ENCODE measurements at regions not wholly inside any gene's neighbourhood (a gene's known extent, or its start where the extent isn't known, plus 50 kb on each side); places are given as distances from the start of the nearest gene placed in this dataset.

DNA sequence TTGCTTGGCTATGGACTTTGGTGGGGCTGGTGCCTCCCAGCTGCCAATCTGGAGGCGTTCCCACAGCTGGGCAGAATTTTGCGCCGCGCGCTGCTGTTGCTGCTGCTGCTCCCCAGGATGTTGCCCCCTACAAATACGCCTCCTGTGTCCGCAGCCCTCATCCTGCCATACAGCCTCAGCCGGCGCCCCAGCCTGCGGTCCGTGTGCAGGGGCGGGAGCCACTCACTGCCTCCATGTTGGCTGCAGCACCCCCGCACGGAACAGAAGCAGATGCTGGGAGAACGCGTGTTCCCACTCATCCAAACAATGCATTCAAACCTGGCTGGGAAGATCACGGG, 197.7 kb upstream of the MCTP2 start:
- DNase-seq = no peak
- no peaks in the 10 kb centered on the region for H3K27me3 ChIP-seq (replicated peaks)
- H3K27ac ChIP-seq = no peak overlapping the region
- TF ChIP-seq, protein P1, sequence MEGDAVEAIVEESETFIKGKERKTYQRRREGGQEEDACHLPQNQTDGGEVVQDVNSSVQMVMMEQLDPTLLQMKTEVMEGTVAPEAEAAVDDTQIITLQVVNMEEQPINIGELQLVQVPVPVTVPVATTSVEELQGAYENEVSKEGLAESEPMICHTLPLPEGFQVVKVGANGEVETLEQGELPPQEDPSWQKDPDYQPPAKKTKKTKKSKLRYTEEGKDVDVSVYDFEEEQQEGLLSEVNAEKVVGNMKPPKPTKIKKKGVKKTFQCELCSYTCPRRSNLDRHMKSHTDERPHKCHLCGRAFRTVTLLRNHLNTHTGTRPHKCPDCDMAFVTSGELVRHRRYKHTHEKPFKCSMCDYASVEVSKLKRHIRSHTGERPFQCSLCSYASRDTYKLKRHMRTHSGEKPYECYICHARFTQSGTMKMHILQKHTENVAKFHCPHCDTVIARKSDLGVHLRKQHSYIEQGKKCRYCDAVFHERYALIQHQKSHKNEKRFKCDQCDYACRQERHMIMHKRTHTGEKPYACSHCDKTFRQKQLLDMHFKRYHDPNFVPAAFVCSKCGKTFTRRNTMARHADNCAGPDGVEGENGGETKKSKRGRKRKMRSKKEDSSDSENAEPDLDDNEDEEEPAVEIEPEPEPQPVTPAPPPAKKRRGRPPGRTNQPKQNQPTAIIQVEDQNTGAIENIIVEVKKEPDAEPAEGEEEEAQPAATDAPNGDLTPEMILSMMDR (IDR thresholded peaks at IDR 0.05; ENCODE audit: low read depth, low read length, missing control alignments) = no peak
- no peak overlapping the region for H3K4me3 ChIP-seq (ENCODE audit: low read depth, low read length)
- no peaks in the 10 kb centered on the region for H3K36me3 ChIP-seq (replicated peaks)
- in situ Hi-C loops (cut with HindIII; ENCODE audit: low pct_ligation_motif_present, low sequenced_read_pairs) = no loop called here

DNA sequence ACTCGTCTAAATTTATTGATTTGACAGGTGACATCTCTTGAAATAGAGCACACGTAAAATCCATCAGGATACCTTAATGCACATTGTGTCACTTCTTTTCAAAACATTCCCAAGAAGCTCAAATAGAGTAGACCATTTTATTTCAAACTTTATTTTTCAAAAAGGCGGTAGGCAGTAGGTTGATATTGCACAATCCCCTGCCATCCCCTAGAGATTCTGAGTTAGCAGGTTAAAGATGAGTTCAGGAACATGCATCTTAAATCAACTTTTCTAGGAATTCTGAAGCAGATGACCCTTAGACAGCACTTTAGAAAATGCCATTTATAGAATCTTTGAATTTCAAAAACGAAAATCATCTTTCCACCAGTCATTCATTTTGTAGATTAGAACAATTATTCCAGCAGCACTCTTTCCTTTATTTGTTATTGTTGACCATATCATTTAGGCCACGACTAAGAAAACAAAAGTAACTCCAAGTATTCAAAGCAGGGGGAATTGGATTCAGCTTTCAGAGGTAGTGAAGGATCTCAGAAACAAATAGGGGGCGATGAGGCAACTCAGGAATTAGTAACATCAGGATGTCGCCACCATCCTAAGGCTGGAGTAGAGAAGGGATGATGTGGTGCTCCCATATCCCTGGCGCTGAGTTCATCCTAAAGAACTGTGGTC, 198.2 kb upstream of the MCTP2 start:
- Histone ChIP-seq H3K27ac (no peak overlapping the region), H3K4me3 (ENCODE audit: low read depth, low read length) (no peak overlapping the region), H3K36me3 (replicated peaks) (no peaks in the 10 kb centered on the region), H3K27me3 (replicated peaks) (no peaks in the 10 kb centered on the region)
- in situ Hi-C loops (cut with HindIII; ENCODE audit: low pct_ligation_motif_present, low sequenced_read_pairs) = no loop called here
- DNase-seq = no peak
- TF ChIP-seq, protein P1 (IDR thresholded peaks at IDR 0.05; ENCODE audit: low read depth, low read length, missing control alignments) = no peak

DNA sequence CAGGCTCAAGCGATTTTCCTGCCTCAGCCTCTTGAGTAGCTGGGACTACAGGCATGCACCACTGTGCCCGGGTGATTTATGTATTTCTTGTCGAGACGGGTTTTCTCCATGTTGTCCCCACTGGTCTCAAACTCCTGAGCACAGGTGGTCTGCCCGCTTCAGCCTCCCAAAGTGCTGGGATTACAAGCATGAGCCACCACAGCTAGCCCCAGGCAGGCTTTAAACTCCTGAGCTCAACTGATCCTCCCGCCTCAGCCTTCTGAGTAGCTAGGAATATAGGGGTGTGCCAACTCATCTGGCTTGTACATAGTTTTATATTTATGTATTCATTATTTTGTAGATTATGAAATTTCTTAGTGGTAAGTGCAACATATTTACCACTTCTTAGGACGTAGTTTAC, 198.8 kb upstream of the MCTP2 start:
- no peak for DNase-seq
- TF ChIP-seq, protein P1 (IDR thresholded peaks at IDR 0.05; ENCODE audit: low read depth, low read length, missing control alignments) = no peak
- no peak overlapping the region for H3K4me3 ChIP-seq (ENCODE audit: low read depth, low read length)
- H3K27me3 ChIP-seq (replicated peaks) = no peaks in the 10 kb centered on the region
- H3K27ac ChIP-seq = no peak overlapping the region
- in situ Hi-C loops (cut with HindIII; ENCODE audit: low pct_ligation_motif_present, low sequenced_read_pairs) = no loop called here
- no peaks in the 10 kb centered on the region for H3K36me3 ChIP-seq (replicated peaks)

DNA sequence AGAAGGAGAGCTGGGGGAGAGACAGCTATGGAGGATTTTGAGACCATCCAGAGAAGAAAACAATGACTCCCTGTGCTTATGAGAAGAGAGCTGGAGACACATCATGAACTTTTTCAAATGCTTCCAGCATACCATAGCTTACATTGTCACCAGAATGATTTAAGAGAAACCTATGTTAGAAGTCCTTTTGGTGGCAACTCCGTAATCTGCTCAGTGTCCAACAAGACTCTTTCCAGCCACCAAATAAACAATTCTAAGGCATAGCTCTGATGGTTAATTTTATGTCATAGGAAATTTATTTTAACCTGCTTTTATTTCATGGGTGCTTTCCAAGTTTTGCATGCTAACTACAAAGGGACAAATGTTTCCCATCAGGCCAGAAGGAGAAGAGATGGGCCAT, 200.3 kb upstream of the MCTP2 start:
- H3K4me3 ChIP-seq (ENCODE audit: low read depth, low read length) = no peak overlapping the region
- DNase-seq = no peak
- H3K27ac ChIP-seq = no peak overlapping the region
- no peaks in the 10 kb centered on the region for H3K27me3 ChIP-seq (replicated peaks)
- no peaks in the 10 kb centered on the region for H3K36me3 ChIP-seq (replicated peaks)
- TF ChIP-seq, protein P1 (IDR thresholded peaks at IDR 0.05; ENCODE audit: low read depth, low read length, missing control alignments) = no peak
- in situ Hi-C loops (cut with HindIII; ENCODE audit: low pct_ligation_motif_present, low sequenced_read_pairs) = no loop called here

DNA sequence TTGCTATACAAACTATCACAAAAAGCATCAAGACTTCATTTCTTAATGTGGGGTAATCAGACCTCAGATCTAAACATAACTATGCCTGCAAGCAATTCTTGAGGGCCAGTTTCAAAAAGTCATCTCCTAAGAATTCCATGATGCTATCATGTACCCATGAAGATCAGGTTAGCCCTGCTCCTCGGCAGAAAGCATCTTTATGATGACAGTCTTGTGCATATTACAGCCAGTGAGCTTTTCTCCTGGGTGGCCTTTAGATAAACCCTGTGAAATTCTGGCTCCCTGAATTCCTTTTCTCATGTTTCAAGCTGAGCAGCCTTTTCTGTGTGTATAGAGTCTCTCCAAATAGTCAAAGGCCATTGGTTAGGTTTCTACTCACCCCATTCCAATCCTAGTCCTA, 201.9 kb upstream of the MCTP2 start:
- Histone ChIP-seq H3K36me3 (replicated peaks) (no peaks in the 10 kb centered on the region), H3K4me3 (ENCODE audit: low read depth, low read length) (no peak overlapping the region), H3K27me3 (replicated peaks) (no peaks in the 10 kb centered on the region), H3K27ac (no peak overlapping the region)
- in situ Hi-C loops (cut with HindIII; ENCODE audit: low pct_ligation_motif_present, low sequenced_read_pairs) = no loop called here
- TF ChIP-seq, protein P1 (IDR thresholded peaks at IDR 0.05; ENCODE audit: low read depth, low read length, missing control alignments) = no peak
- no peak for DNase-seq

DNA sequence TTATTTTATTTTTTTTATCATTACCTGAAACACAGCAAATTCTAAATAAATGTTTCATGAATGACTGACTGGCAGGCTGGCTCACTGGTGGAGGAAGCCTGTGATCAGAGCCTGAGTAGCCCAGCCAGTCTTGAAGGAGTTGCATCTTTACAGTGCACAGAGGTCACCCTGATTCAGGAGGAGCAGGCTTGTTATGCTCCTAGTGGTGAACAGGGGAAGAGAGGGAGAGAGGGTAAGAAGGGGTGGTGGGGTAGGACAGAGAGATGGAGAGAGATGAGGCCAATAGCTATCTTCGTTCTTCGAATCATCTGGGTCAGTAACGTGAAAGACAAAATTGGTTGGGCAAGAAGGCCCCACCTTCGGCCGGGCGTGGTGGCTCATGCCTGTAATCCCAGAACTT, 202.6 kb upstream of the MCTP2 start:
- in situ Hi-C loops (cut with HindIII; ENCODE audit: low pct_ligation_motif_present, low sequenced_read_pairs) = no loop called here
- H3K36me3 ChIP-seq (replicated peaks) = no peaks in the 10 kb centered on the region
- H3K27ac ChIP-seq = no peak overlapping the region
- TF ChIP-seq, protein P1 (IDR thresholded peaks at IDR 0.05; ENCODE audit: low read depth, low read length, missing control alignments) = no peak
- H3K27me3 ChIP-seq (replicated peaks) = no peaks in the 10 kb centered on the region
- DNase-seq = no peak
- H3K4me3 ChIP-seq (ENCODE audit: low read depth, low read length) = no peak overlapping the region

Data from brain microvascular endothelial cell (primary cell).